ENCODE measurements at regions not wholly inside any gene's neighbourhood (a gene's known extent, or its start where the extent isn't known, plus 50 kb on each side); places are given as distances from the start of the nearest gene placed in this dataset.

DNA sequence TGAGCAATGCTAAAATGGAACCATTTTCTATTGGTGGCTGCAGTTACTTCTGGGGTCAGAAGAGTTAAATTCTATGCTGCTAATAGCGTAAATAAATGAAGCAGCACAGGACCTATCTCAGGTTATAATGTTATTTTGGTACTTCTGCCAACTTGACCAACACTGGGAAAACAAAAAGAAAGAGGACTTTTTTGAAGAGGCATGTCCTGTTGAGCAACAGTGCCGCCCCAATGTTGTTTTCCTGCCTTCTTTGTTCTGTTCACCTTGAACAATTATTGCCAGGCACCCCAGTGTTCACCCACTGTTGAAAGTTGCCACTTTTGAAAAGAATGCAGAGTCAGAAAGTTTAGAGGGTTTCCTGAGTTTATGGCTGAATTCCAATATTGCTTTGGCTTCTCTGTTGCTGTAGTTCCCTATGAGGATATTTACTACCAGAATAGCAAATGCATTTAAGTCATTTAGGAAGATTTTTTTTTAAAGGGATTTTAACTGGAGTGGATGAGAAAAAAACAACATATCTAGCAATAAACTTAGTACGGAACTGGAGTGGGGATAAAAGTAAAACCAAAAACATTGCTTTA, 679.0 kb upstream of the DPPA4 start:
- H2BK12ac ChIP-seq (ENCODE audit: insufficient read length, low read depth, low read length) = no peak overlapping the region
- H2AK5ac ChIP-seq (ENCODE audit: insufficient read length, low read length) = no peak overlapping the region
- no peak overlapping the region for H3K23ac ChIP-seq (ENCODE audit: insufficient read length, low read depth, low read length)
- H3K23me2 ChIP-seq (ENCODE audit: insufficient read length, low read depth, low read length, poor library complexity, severe bottlenecking) = no peaks in the 10 kb centered on the region
- TF ChIP-seq, protein P1, sequence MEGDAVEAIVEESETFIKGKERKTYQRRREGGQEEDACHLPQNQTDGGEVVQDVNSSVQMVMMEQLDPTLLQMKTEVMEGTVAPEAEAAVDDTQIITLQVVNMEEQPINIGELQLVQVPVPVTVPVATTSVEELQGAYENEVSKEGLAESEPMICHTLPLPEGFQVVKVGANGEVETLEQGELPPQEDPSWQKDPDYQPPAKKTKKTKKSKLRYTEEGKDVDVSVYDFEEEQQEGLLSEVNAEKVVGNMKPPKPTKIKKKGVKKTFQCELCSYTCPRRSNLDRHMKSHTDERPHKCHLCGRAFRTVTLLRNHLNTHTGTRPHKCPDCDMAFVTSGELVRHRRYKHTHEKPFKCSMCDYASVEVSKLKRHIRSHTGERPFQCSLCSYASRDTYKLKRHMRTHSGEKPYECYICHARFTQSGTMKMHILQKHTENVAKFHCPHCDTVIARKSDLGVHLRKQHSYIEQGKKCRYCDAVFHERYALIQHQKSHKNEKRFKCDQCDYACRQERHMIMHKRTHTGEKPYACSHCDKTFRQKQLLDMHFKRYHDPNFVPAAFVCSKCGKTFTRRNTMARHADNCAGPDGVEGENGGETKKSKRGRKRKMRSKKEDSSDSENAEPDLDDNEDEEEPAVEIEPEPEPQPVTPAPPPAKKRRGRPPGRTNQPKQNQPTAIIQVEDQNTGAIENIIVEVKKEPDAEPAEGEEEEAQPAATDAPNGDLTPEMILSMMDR (conservative IDR thresholded peaks at IDR 0.05) = no peak
- no peak overlapping the region for H3K4ac ChIP-seq (ENCODE audit: low read depth, low read length)
- H3K9ac ChIP-seq (ENCODE audit: extremely low read depth, insufficient read length, low read length) = no peak overlapping the region
- H2BK120ac ChIP-seq (ENCODE audit: low read depth, low read length, poor library complexity, severe bottlenecking) = no peak overlapping the region
- no peaks in the 10 kb centered on the region for H3K79me2 ChIP-seq (ENCODE audit: insufficient read depth, low read length)
- no peaks in the 10 kb centered on the region for H3K79me1 ChIP-seq (ENCODE audit: insufficient read depth, low read depth, low read length, poor library complexity, severe bottlenecking)
- H3K56ac ChIP-seq (ENCODE audit: insufficient read length, low read depth, low read length) = no peak overlapping the region
- H3K18ac ChIP-seq (ENCODE audit: insufficient read length, low read depth, low read length) = no peak overlapping the region
- H4K5ac ChIP-seq (ENCODE audit: insufficient read length, low read depth, low read length) = no peak overlapping the region
- H3K9me3 ChIP-seq (ENCODE audit: control insufficient read depth, low read depth, low read length) = no peaks in the 10 kb centered on the region
- Mint-ChIP-seq H3K4me3 (no peak overlapping the region), H3K27ac (peak overlapping the region; percentile 47 to 82 (median 82); a peak in 6 of 7 replicates), H3K27me3 (ENCODE audit: low read depth) (no peaks in the 10 kb centered on the region), H3K36me3 (ENCODE audit: insufficient read depth in 1 of 3, low read depth in 3 of 3) (peaks cover 0 to 14% (median 9%) of the 10 kb centered on the region in 3 experiments; a peak in 5 of 7 replicates), H3K9me3 (peaks cover 7 to 17% of the 10 kb centered on the region in 2 experiments), H3K4me1 (peaks cover 25 to 29% of the 10 kb centered on the region in 2 experiments)
- no peak overlapping the region for H3K4me2 ChIP-seq (ENCODE audit: insufficient read depth, insufficient read length, low read length)
- H3K14ac ChIP-seq (ENCODE audit: insufficient read depth, low read length) = no peak overlapping the region
- DNase-seq = no peak
- H3K27me3 ChIP-seq (ENCODE audit: insufficient read depth, low read length) = no peaks in the 10 kb centered on the region
- H2BK20ac ChIP-seq (ENCODE audit: low read depth, low read length, poor library complexity, severe bottlenecking) = no peak overlapping the region
- no peak overlapping the region for H2BK5ac ChIP-seq (ENCODE audit: insufficient read length, low read length)
- no peak overlapping the region for H2BK15ac ChIP-seq (ENCODE audit: low read depth, low read length)
- H3T11ph ChIP-seq (ENCODE audit: low read length) = no peak overlapping the region
- no peak overlapping the region for H4K91ac ChIP-seq (ENCODE audit: insufficient read length, low read depth, low read length)
- H4K20me1 ChIP-seq (ENCODE audit: control insufficient read depth, insufficient read depth, insufficient read length) = no peaks in the 10 kb centered on the region
- H2AFZ ChIP-seq (ENCODE audit: low read length) = peak overlapping the region; percentile 88
- H3K27ac ChIP-seq (ENCODE audit: insufficient read length, low read depth, low read length) = no peak overlapping the region
- no peak overlapping the region for H4K8ac ChIP-seq (replicated peaks; ENCODE audit: insufficient read length, low read depth, low read length)
- H3K4me1 ChIP-seq (ENCODE audit: insufficient read depth, low read length) = peaks cover 2% of the 10 kb centered on the region; the same call in 1 of the 2 replicates
- no CpG with 5 or more reads among the region's 3 CpGs for WGBS (ENCODE audit: extremely low coverage, insufficient read length, low lambda C conversion rate)

Data from H9 (cell line).